ENCODE measurements at regions not wholly inside any gene's neighbourhood (a gene's known extent, or its start where the extent isn't known, plus 50 kb on each side); places are given as distances from the start of the nearest gene placed in this dataset.

DNA sequence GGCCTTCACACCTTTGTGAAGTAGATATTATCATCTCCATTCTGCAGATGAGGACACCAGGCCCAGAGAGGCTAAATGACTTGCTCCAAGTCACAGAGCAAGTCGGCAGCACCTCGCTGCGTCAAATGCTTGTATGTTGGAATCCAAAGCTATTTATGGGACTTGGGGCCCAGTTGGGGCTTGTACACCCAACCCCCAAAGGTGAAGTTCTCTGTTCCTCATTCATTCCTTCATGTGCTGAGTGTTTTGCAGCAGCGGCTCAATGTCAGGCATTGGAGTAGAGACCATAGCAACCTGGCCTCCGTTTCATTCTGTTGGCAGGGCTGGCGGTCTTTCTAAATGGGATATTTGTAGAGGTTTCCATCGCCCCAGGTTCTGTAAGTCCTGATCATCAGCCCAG, 113.4 kb upstream of the SLC25A33 start:
- no peak for TF ChIP-seq CTCF (IDR thresholded peaks at IDR 0.05)
- no peak for TF ChIP-seq EZH2 (IDR thresholded peaks at IDR 0.05; ENCODE audit: borderline replicate concordance, insufficient read depth, low read depth, low read length, poor library complexity, severe bottlenecking)
